Body of pancreas (tissue), 4 donors: ENCODE measurements at regions not wholly inside any gene's neighbourhood (a gene's known extent, or its start where the extent isn't known, plus 50 kb on each side); places are given as distances from the start of the nearest gene placed in this dataset.

Experiments used
- CTCF ChIP-seq, 7 experiments: fragments of 450-650 bp in 4 of 7; fragments of 200-600 bp in 3 of 7; sonication (generic) in 3 of 7; IDR thresholded peaks; one replicate each; pipeline ENCODE4 v1.5.1; 2016 to 2019; ENCODE audit warnings: antibody characterized with exemption in 7 of 7
- POLR2A ChIP-seq, 3 donors: fragments of 450-650 bp; IDR thresholded peaks; one replicate each; pipeline ENCODE4 v1.6.1; 2016; ENCODE audit warnings: antibody characterized with exemption in 3 of 3, mild to moderate bottlenecking in 2 of 3

DNA sequence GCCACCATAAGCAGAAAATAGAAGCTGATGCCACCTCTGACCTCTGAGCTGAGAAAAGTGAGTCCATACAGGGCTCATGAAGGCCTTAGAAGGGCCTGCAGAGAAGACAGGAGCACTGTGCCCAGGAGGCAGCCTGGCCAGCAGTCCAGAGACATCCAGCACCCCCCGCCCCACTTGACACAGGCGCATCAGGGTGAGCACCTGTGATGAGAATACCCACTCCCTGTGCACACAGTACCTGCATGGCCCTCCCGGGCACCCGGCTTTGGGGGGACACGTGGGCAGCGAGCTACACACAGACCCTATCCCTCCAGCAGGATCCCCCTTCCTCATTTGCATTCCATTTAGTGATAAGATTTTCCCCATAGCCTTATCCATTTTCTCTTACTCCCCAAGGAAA lies 63.6 kb upstream of the NSMCE3 start:
- TF ChIP-seq CTCF (IDR thresholded peaks at IDR 0.05): no peak
- no peak for TF ChIP-seq POLR2A (IDR thresholded peaks at IDR 0.05)
